ENCODE measurements at regions not wholly inside any gene's neighbourhood (a gene's known extent, or its start where the extent isn't known, plus 50 kb on each side); places are given as distances from the start of the nearest gene placed in this dataset.

DNA sequence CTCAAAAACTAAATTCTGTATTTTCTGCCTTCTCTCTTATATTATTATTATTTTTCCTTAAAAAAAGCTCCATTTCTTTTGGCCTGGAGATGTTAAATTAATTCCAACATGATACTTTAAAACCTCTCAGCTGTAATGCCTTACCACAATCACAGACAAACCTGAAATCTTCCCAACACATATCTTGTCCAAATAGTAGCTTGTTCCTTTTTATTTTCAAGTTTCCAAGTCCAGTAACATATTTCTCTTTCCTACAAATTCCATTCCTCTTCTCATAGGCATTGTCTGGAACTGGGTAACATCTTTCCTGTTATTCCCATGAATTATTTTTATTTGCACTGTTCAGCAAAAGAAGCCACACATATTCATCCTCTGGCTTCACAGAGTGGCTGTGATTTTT, 137.0 kb downstream of the SLITRK6 start:
- no peak for DNase-seq

DNA sequence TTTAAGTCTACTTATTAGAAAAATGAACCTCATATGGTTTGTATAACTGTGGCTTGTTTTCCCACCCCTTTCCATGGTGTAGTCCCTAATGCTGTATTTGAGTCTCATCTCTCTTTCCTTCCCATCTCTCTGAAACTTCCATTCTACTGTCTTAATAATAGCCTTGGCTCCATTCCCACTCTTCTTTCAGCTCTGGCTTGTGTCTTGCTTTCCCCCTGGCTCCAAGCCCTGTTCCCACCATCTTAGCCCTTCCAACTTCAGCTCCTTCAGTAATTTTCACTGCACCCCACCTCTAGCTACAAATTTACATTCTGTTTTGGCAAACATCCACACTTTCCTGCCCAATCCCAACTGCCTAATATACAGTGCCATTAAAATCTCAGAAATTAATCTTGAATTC, 137.5 kb downstream of the SLITRK6 start:
- no peak for DNase-seq

DNA sequence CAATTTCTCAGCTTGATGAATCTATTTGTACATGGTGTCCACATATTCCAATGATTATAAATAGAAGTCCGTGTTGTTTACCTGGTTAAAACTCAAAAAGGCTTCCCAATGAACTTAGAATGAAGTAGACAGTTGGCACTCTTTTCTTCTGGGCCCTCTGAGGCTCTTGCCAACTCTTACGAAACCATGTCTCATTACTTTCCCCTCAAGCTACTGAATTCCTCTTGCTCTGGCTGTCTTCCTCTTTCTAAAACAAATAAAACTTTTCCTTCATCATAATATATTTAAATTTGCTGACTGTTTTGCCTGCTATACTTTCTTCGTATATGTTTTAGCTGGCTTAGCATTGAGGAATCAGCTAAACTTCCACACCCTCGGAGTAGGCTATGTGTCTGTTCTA, 139.7 kb downstream of the SLITRK6 start:
- no peak for DNase-seq

DNA sequence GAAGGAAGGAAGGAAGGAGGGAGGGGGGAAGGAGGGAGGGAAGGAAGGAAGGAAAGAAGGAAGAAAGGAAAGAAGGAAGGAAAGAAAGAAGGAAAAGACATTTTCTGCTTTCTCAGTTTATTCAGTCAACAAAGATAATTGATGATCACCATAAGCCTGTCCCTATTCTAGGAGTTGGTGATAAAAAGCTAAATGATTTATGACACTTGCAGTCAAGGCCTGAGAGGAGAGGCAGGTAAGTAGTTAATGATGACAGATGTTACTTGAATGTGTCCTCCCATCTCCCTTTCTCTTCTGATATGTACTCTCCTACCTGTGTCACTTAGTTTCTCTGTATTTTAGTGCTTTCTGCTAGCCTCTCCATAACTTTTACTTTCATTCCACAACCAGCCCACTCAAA, 141.3 kb downstream of the SLITRK6 start:
- DNase-seq = no peak

DNA sequence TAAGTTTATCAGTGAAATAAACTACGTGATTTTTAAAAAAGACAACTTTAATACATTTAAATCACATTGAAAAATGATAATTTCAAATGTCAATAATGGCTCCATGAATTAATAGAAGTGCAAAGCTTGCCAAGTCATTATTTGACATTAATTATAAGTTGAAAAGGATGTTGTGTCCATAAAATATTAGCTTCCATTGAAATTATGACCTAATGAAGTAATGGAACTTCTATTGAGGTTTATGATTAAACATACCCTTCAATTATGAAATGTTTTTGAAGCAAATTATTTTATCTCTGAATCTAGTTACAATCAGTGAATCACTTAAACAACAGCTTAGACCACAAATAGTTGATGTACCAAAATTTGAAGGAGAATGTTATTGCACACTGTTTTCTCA, 144.2 kb downstream of the SLITRK6 start:
- no peak for DNase-seq

DNA sequence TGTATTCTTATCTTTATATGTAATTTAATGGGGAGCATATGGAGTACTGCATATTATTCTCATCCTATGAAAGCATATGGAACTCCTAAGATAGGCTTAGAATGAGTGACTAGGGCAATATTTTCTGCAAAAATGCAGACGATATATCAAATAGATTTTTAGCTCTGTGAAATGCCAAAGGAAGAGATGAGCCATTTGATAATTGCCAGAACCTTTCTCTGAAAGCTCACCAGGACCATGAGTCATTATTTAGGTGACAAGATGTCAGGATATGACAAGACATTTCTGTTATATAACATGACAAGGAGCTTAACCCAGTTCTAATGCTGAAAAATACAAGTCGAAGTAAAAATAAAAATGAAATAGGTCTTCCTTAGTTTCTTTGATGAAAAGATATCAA, 145.0 kb downstream of the SLITRK6 start:
- DNase-seq = no peak

DNA sequence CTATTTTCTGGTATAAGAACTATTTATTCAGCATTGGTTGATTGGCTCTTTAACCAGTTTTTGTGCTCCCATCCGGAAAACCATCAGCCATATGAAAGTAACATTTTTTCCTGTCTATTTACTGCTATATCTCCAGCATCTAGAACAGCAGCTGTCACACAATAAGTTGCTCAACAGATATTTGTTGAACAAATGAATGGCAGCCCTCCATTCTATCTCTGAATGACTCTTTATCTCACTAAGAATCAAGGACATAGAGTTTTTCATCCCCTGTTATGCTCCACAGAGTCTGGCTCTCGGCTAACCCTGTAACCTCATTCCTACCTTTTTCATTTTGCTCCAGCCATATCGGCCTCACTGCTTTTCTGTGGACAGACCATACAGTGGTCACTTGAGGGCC, 145.5 kb downstream of the SLITRK6 start:
- DNase-seq = no peak

DNA sequence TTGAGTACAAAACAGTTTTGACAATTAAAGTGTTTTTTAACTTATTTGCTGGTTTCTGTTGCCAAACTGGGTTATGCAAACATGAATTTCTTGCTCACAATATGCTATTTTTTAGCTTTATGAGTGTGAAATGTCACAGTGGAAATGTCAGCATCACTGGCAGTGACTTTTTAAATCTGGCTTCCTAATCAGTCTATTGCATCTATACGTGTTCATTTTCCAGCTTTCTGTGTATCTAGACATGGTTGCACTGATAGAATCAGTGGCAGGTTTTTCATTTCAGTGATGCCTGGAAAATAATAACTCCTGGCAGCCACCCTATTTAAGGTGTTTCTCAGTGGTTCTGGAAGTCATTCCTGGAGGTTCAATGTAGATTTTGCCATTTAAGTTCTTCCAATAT, 146.7 kb downstream of the SLITRK6 start:
- DNase-seq = no peak

DNA sequence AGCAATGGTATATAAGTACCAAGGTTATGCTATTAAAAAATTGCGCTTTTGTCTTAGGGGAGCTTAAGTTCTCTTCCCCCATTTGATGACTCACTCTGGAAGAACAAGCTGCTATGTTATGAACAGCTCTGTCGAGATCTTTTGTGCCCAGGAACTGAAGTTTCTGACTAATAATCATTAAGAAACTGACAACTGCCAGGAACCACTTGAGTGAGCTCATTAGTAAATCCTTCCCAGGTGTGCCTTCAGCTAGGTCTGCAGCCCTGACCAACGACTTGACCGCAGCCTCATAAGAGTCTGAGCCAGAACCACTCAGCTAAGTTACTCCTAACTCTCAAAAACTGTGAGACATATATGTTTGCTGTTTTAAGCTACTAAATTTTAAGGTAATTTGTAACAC, 147.8 kb downstream of the SLITRK6 start:
- no peak for DNase-seq

DNA sequence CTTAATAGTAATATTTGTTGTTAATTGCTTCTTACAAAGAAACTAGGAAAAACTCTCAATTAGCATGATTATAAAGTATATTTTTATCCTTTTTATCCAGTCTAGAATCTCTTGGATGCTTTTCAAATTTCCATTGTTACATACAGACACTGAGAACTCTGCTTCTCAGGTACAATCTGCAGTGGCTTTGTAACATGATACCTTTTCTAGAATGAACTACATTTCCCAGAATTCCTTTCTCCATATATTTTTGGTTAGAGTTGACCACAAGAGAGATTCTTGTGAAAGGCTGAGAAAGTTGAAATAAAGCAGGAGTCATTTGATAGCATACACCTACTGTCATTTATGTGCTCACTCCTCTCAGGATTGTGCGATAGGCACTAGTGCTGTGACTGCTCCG, 148.6 kb downstream of the SLITRK6 start:
- no peak for DNase-seq

DNA sequence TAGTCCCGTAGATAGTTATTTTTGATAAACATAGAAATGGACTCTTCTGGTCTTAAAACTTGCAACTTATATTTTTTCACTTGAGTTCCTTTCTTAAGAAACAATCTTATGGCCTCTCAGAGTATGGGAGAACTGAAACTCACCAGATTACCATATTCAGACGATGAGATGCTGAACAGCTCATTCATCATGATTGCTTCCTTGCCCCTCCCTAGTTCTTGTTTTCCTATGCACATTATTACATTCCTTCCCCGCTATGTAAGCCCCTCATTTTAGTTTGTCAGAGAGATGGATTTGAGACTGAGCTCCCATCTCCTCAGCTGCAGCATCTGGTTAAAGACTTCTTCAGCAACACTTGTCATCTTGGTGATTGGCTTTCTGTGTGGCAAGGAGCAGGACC, 158.5 kb downstream of the SLITRK6 start:
- no peak for DNase-seq

DNA sequence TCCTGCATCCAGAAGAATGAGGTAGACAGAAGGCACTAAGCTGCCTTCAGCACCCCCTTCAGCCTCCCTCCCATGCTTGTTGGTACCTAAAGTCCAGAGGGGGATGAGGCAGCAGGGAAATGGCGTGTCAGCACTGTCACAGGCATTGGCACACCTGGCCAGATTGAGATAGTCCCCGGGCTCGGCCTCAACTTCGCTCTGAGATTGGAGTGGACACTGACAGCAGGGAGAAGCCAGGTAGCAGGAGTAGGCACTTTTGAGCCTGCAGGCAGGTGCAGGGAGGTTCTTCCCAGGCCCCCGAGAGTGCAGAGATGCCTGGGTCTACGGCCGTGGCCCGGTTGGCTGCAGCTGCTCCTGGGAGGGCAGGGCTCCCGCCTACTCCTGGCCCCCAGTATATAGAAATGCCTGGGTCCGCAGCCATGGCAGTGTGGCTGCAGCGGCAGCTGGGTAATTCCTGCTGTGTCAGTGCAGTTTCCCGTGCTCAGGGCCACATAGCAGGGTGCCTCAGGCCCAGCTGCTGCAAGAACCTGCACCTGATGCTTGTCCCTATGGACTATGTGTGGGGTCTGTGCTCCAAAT, 160.3 kb downstream of the SLITRK6 start:
- no peak for DNase-seq

DNA sequence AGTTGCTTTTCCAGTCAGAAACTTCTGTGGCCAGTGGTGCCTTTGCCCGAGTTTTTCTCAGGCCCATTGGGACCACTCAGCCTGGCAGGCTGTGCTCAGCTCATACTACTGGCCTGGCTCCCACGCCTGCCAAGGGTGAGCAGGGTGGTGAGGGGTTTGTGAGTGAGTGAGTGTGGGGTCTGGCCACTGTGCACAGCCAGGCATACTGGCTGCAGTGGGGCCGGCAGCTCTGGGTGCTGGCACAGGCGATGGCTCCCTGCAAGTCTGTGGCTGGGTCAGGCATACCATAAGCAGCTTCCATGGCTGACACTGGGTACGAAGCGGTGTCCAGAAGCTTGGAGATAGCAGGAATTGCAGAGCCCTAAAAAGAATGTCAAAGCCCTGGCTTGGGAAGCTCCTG, 161.0 kb downstream of the SLITRK6 start:
- DNase-seq = no peak

DNA sequence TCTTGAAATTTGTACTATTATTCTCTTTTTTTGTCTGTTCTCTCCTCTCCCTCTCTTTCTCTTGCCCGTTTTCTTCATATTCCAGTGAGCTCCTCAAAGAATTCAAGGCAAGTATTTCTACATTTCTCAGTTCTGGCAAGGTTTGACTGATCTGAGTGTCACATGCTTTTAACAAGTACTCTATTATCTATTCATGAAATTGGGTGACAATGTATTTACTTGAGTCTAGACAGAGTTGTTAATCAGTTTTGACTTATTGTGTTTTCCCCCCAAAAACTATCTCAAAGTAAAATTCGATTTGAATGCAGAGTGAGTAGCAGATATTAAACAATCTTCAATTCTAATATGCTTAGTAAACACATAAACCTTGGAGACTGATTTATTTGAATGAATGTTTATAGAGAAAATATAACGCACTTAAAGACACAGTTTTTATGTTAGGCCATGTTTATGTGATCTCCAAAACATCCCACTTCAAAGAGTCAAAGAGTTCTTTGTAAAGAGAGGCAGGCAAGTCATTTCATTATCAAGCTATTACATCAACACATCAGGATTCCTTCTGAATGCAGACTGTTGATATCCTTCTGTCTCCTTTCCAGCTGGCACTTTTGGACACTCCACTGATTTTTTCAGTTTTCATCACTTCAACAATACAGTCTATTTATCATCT, 166.6 kb downstream of the SLITRK6 start:
- DNase-seq = no peak

DNA sequence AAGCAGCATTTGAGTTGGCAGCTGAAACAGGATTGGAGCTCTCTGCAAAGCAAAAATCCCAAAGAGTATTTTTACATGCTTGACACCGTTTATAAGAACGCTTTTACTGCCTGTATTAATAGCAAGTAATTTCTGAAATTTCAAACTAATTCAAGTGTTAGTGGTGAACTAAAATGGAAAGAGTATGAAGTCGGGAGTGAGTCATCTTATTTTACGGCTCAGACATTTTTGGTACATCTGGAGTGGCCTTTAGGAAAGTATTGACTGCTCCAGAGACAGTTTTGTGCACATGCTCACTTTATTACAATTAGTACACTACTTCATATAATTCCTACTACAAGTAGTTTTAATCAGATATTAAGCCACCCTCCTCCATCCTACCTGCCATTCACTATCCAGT, 167.4 kb downstream of the SLITRK6 start:
- no peak for DNase-seq

DNA sequence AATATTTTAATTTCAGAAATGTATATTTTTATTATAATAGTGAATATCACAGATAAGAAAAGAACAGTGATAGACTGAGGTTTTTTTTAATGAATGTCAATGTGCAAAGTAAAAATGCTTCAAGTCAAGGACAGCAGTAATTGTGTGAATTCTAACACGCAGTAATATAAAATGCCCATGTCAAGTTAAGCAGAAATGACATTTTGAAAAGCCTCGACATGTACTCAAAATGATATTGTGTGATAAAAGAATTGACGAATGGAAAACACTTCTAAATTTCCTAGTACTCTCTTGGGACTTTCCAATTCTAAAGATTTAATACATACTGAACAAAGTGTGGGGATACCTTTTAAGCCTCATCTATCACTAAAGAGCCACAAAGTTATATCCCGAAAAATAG, 172.6 kb downstream of the SLITRK6 start:
- no peak for DNase-seq

DNA sequence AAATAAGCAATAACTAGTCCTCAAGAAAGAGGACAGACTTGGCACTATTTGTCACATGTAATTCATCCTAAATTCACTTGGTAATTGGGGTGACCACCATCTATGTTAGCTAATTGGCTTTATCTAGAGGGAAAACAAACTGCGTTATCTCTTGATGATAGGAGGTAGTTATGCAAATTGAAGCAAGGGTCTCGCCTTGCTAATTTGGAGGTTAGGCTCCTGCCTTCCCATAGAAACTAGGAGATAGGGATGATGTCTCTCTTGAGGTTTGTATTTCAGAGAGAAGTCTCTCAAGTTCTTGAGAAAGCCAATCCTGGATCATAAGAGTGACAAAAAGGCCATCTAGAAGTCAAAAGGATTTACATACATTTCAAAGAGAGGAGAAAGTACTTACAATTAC, 179.9 kb downstream of the SLITRK6 start:
- no peak for DNase-seq

DNA sequence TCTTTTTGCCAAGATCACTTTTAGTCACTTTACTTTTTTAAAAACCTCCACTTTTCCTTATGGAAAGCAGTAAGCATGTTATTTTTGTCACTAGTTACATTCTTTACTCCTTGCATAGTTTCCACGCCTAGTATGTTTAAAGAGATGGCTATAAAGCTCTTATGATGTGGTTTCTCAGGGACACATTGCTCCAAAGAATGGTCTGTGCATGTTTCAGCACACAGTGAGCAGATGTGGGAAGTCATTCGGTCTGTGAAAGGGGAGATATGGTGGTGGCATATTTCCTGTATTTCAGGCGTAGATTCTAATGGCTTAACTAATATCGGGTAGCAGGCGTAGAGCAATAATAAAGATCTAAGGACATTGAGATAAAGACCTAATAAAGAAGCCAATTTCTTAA, 180.7 kb downstream of the SLITRK6 start:
- DNase-seq = no peak

DNA sequence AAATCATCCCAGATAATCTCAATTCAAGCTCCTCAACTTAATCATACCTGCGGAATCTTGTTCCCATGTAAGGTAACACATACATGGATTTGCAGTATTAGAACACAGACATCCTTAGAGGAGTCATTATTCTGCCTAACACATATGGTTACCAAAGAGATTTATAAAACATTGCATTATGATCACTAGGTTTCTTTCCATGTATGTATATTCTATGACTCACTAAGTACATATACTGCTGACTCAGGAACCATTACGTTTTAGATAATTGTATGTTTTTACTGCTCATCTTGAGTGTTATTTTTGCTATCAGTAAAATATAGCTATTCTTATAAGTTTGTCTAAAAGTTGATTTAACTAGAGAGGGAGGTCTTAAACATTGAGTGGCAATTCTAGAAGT, 182.9 kb downstream of the SLITRK6 start:
- DNase-seq = no peak

DNA sequence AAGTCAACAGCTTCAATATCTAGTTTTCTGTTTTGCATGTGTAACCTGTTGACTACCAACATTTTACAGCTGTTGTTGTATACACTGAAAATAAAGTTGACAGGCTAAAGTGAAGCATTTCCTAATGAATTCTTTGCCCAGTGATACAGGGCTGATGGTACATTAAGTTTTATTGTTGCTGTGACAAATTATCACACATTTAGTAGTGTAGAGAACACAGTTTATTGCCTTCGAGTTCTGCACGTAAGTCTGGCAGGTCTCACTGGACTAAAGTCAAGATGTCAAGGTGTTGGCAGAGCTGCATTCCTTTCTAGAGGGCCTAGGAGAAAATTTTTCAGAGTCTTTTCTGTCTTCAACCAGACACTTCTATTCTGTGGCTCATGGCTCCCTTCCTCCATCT, 184.2 kb downstream of the SLITRK6 start:
- no peak for DNase-seq

DNA sequence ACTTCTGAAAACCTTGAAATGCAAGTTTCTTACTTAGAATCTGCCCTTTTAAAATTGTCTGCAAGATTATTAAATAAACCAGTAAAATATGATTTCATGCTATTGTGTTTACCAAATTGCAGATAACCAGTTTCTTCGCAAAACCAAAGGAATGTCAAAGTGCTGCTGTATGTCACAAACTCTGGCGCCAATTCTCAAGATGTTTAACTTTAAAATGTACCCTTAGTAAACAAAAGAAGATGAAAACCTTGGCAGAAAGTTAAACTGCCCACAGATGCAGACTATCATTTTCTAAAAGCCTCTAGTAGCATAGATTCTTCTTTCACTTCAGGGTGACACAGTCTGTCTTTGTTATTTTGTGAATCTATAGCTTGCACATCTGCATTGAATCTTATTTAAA, 189.2 kb downstream of the SLITRK6 start:
- no peak for DNase-seq

DNA sequence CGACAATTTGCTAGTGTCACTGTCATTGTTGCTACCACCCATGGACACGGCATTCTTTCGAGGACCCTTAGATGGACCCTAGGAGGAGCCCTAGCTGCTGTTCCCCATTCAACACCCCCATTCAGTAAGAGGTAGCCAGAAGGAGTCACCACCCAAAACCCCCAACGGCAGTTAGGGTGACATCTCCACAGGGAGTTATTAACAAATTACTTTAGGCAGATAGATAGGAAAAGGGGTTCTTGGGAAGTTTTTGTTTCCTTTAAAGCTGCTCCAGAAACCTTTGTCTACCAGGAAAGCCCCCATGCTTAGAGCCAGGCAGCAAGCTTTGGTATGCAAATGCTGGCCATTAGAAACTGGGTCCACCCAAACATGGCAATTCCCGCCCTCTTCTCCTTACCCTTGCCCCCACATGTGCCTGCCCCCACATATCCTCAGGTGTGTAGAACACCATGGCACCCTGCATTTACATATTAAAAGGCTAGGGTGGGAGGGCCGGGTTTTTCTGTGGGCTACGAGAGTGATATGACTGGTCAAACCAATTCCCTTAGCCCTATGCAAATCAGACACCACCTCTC, 190.9 kb downstream of the SLITRK6 start:
- DNase-seq = no peak

DNA sequence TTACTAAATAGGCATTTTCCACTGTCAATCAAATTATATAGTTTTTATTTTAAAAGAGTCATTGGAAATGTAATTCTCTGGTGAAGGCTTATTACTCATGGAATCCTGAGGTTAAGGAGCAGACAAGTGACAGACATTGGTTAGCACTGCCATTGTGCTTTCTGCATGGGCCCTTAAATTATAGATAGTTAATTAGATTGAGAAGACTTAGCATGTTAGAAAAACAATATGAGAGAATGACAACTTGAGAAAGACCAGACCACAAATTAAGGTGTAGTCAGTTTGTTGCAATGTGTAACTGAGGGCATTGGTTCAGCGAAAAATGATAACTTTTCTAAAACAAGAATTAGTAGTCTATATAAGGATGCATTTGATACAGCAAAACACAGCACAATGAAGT, 195.5 kb downstream of the SLITRK6 start:
- DNase-seq = no peak

DNA sequence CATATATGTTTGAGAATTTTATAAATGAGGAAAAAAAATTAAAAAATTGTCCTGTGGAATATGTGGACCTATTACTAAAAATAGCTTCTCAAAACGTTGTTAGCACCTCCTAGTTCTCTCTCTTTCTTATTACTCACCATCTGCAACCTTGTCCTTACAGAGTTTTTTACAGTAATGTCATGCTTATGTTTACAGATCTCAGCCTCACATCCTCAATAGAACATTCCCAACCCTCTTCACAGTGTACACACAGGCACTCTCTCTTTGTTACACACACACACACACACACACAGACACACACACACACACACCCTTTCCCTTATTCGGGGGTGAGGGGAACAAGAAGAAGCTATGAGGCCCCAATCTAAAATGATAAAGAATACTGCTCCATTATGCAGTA, 197.7 kb downstream of the SLITRK6 start:
- no peak for DNase-seq

Data from activated CD4-positive, alpha-beta T cell treated with anti-CD3 and anti-CD28 coated beads, Interleukin-2, amount 50 U/mL, for 1 hour (primary cell).